Memory B cell (primary cell): ENCODE measurements at regions not wholly inside any gene's neighbourhood (a gene's known extent, or its start where the extent isn't known, plus 50 kb on each side); places are given as distances from the start of the nearest gene placed in this dataset.
"Not testable (repeated sequence)": the region's sequence is repeated elsewhere in the genome, so short reads cannot be mapped to it uniquely, and the experiment has no call there.

Experiments
- ATAC-seq: fragments of 150-1000 bp; cut with Tn5 transposase; 2 replicates; pipeline ENCODE4 v1.10.0; 2021; ENCODE audit warnings: low read depth, mild to moderate bottlenecking, moderate library complexity
- DNase-seq, 2 donors: peaks; one replicate each; pipeline ENCODE4 v3.0.0; 2022; ENCODE audit warnings: low spot score in 2 of 2
- H3K27ac Mint-ChIP-seq: one replicate; pipeline ENCODE4 v1.8.0; 2022; ENCODE audit warnings: mild to moderate bottlenecking, moderate library complexity, mixed read lengths
- H3K27me3 Mint-ChIP-seq: one replicate; pipeline ENCODE4 v1.8.0; 2022; ENCODE audit warnings: mixed read lengths
- H3K36me3 Mint-ChIP-seq: one replicate; pipeline ENCODE4 v1.8.0; 2022; ENCODE audit warnings: mild to moderate bottlenecking, mixed read lengths
- H3K4me1 Mint-ChIP-seq: one replicate; pipeline ENCODE4 v1.8.0; 2022; ENCODE audit warnings: mixed read lengths
- H3K4me3 Mint-ChIP-seq: one replicate; pipeline ENCODE4 v1.8.0; 2022; ENCODE audit warnings: mild to moderate bottlenecking, moderate library complexity, mixed read lengths
- H3K9me3 Mint-ChIP-seq: one replicate; pipeline ENCODE4 v1.8.0; 2022; ENCODE audit warnings: mixed read lengths

- no peaks in the 10 kb centered on the region for H3K4me1 Mint-ChIP-seq
- no peaks in the 10 kb centered on the region for H3K27me3 Mint-ChIP-seq
- DNase-seq, result no peak
- H3K4me3 Mint-ChIP-seq, result no peak overlapping the region
- H3K9me3 Mint-ChIP-seq, result peaks cover 8% of the 10 kb centered on the region
- no peak for ATAC-seq
- no peaks in the 10 kb centered on the region for H3K36me3 Mint-ChIP-seq
- H3K27ac Mint-ChIP-seq, result no peak overlapping the region
Measured at GRCh38 chr3:176037636-176038035, 1159.6 kb downstream of the TBL1XR1 start.

- no peak overlapping the region for H3K27ac Mint-ChIP-seq
- DNase-seq, result no peak
- H3K4me1 Mint-ChIP-seq, result no peaks in the 10 kb centered on the region
- no peaks in the 10 kb centered on the region for H3K36me3 Mint-ChIP-seq
- H3K27me3 Mint-ChIP-seq, result no peaks in the 10 kb centered on the region
- ATAC-seq, result no peak
- peaks cover 10% of the 10 kb centered on the region for H3K9me3 Mint-ChIP-seq
- H3K4me3 Mint-ChIP-seq, result no peak overlapping the region
Measured at GRCh38 chr3:176032043-176032442, 1165.2 kb downstream of the TBL1XR1 start.

DNA sequence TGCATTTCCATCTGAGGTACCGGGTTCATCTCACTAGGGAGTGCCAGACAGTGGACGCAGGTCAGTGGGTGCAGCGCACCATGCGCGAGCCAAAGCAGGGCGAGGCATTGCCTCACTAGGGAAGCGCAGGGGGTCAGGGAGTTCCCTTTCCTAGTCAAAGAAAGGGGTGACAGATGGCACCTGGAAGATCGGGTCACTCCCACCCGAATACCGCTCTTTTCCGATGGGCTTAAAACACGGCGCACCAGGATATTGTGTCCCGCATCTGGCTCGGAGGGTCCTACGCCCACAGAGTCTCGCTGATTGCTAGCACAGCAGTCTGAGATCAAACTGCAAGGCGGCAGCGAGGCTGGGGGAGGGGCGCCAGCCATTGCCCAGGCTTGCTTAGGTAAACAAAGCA is 1157.1 kb downstream of the NAALADL2 start:
- not testable (repeated sequence) for H3K9me3 Mint-ChIP-seq, H3K4me1 Mint-ChIP-seq, H3K27ac Mint-ChIP-seq, H3K4me3 Mint-ChIP-seq, H3K27me3 Mint-ChIP-seq, ATAC-seq, H3K36me3 Mint-ChIP-seq, DNase-seq

- not testable (repeated sequence) for H3K4me3 Mint-ChIP-seq, ATAC-seq, H3K27ac Mint-ChIP-seq, H3K9me3 Mint-ChIP-seq, H3K27me3 Mint-ChIP-seq, DNase-seq, H3K36me3 Mint-ChIP-seq, H3K4me1 Mint-ChIP-seq
Measured at GRCh38 chr3:176015228-176015627, 1156.1 kb downstream of the NAALADL2 start.

GRCh38 chr3:176009256-176009655 is 1150.1 kb downstream of the NAALADL2 start:
- no peaks in the 10 kb centered on the region for H3K27me3 Mint-ChIP-seq
- no peaks in the 10 kb centered on the region for H3K36me3 Mint-ChIP-seq
- H3K4me1 Mint-ChIP-seq, result no peaks in the 10 kb centered on the region
- ATAC-seq, result no peak
- DNase-seq, result no peak
- no peak overlapping the region for H3K27ac Mint-ChIP-seq
- H3K4me3 Mint-ChIP-seq, result no peak overlapping the region
- H3K9me3 Mint-ChIP-seq, result no peaks in the 10 kb centered on the region

GRCh38 chr3:176005564-176005963 is 1146.4 kb downstream of the NAALADL2 start:
- Mint-ChIP-seq H3K36me3 (no peaks in the 10 kb centered on the region), H3K4me1 (no peaks in the 10 kb centered on the region), H3K9me3 (peaks cover 4% of the 10 kb centered on the region), H3K27ac (no peak overlapping the region), H3K4me3 (no peak overlapping the region), H3K27me3 (no peaks in the 10 kb centered on the region)
- DNase-seq, result no peak
- no peak for ATAC-seq

DNA sequence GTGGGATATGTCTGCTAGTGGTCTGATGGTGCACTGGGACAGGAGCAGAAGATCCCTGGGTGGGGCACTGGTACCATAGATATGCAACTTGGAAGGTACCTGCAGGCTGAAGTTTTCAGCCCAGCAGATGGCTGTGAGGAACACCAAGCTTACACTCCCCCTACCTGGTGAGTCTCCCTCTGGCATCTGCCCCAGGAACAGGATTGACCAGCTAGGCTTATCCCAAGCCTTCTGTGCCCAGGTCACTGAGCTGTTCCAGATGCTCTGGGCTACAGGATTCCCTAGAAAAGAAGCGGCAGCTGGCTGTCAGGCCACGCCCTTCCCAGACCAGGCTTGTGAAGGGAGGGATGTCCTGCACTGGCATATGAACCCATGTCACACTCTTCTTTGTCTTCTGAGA is 1130.0 kb downstream of the NAALADL2 start:
- ATAC-seq (no peak), DNase-seq (no peak)
- no peak overlapping the region for H3K27ac Mint-ChIP-seq
- no peak overlapping the region for H3K4me3 Mint-ChIP-seq
- H3K9me3 Mint-ChIP-seq, result peaks cover 4% of the 10 kb centered on the region
- no peaks in the 10 kb centered on the region for H3K36me3 Mint-ChIP-seq
- H3K4me1 Mint-ChIP-seq, result no peaks in the 10 kb centered on the region
- no peaks in the 10 kb centered on the region for H3K27me3 Mint-ChIP-seq

- Mint-ChIP-seq H3K27ac (no peak overlapping the region), H3K4me1 (no peaks in the 10 kb centered on the region), H3K9me3 (peaks cover 4% of the 10 kb centered on the region), H3K4me3 (no peak overlapping the region), H3K36me3 (no peaks in the 10 kb centered on the region), H3K27me3 (no peaks in the 10 kb centered on the region)
- DNase-seq (no peak), ATAC-seq (no peak)
Measured at GRCh38 chr3:175988401-175988800, 1129.3 kb downstream of the NAALADL2 start.

DNA sequence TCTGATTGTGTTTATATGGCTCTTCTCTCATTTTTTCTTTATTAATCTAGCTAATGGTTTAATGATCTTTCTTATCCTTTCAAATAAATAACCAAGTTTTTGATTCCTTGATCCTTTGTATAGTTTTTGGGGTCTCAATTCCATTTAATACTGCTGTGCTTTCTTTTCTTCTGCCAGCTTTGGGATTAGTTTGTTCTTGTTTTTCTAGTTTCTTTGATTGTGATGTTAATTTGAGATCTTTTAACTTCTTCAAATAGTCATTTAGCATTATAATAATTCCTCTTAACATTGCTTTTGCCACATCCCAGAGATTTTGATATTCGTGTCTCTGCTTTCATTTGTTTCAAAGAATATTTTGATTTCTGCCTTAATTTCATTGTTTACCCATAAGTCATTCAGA is 1126.6 kb downstream of the NAALADL2 start:
- DNase-seq (no peak), ATAC-seq (no peak)
- Mint-ChIP-seq H3K9me3 (peaks cover 5% of the 10 kb centered on the region), H3K4me3 (no peak overlapping the region), H3K27me3 (no peaks in the 10 kb centered on the region), H3K27ac (no peak overlapping the region), H3K36me3 (no peaks in the 10 kb centered on the region), H3K4me1 (no peaks in the 10 kb centered on the region)

- no peaks in the 10 kb centered on the region for H3K36me3 Mint-ChIP-seq
Measured at GRCh38 chr3:175983379-175983778, 1124.2 kb downstream of the NAALADL2 start.

GRCh38 chr3:175980486-175981090 is 1121.5 kb downstream of the NAALADL2 start:
- H3K4me1 Mint-ChIP-seq, result no peaks in the 10 kb centered on the region
- no peaks in the 10 kb centered on the region for H3K27me3 Mint-ChIP-seq
- no peak overlapping the region for H3K27ac Mint-ChIP-seq
- H3K36me3 Mint-ChIP-seq, result no peaks in the 10 kb centered on the region
- H3K9me3 Mint-ChIP-seq, result peaks cover 2% of the 10 kb centered on the region
- no peak overlapping the region for H3K4me3 Mint-ChIP-seq
- DNase-seq (no peak), ATAC-seq (no peak)

More at GRCh38 chr3:175983379-175983778, 1124.2 kb downstream of the NAALADL2 start:
- ATAC-seq (no peak), DNase-seq (no peak)
- Mint-ChIP-seq H3K4me1 (no peaks in the 10 kb centered on the region), H3K27me3 (no peaks in the 10 kb centered on the region), H3K27ac (no peak overlapping the region), H3K4me3 (no peak overlapping the region), H3K9me3 (peaks cover 5% of the 10 kb centered on the region)

- Mint-ChIP-seq H3K27me3 (no peaks in the 10 kb centered on the region), H3K4me1 (no peaks in the 10 kb centered on the region), H3K36me3 (no peaks in the 10 kb centered on the region), H3K27ac (no peak overlapping the region), H3K4me3 (no peak overlapping the region), H3K9me3 (peaks cover 1% of the 10 kb centered on the region)
- ATAC-seq, result no peak
- no peak for DNase-seq
Measured at GRCh38 chr3:175977968-175978752, 1119.0 kb downstream of the NAALADL2 start.

GRCh38 chr3:175969456-175969855 is 1110.3 kb downstream of the NAALADL2 start:
- H3K27me3 Mint-ChIP-seq, result no peaks in the 10 kb centered on the region
- no peak for DNase-seq

GRCh38 chr3:175965036-175965435 is 1105.9 kb downstream of the NAALADL2 start:
- H3K27me3 Mint-ChIP-seq, result peaks cover 1% of the 10 kb centered on the region
- no peaks in the 10 kb centered on the region for H3K36me3 Mint-ChIP-seq
- ATAC-seq (no peak), DNase-seq (no peak)
- peaks cover 5% of the 10 kb centered on the region for H3K9me3 Mint-ChIP-seq
- no peak overlapping the region for H3K4me3 Mint-ChIP-seq
- no peaks in the 10 kb centered on the region for H3K4me1 Mint-ChIP-seq
- no peak overlapping the region for H3K27ac Mint-ChIP-seq

More at GRCh38 chr3:175969456-175969855, 1110.3 kb downstream of the NAALADL2 start:
- no peak for ATAC-seq
- no peaks in the 10 kb centered on the region for H3K36me3 Mint-ChIP-seq
- H3K27ac Mint-ChIP-seq, result no peak overlapping the region
- H3K4me3 Mint-ChIP-seq, result no peak overlapping the region
- H3K9me3 Mint-ChIP-seq, result peaks cover 11% of the 10 kb centered on the region
- H3K4me1 Mint-ChIP-seq, result no peaks in the 10 kb centered on the region

- H3K27me3 Mint-ChIP-seq, result no peaks in the 10 kb centered on the region
- no peak for DNase-seq
Measured at GRCh38 chr3:175957427-175957826, 1098.3 kb downstream of the NAALADL2 start.

More at GRCh38 chr3:175957427-175957826, 1098.3 kb downstream of the NAALADL2 start:
- ATAC-seq, result no peak
- Mint-ChIP-seq H3K36me3 (no peaks in the 10 kb centered on the region), H3K4me1 (no peaks in the 10 kb centered on the region), H3K9me3 (peaks cover 15% of the 10 kb centered on the region), H3K27ac (no peak overlapping the region), H3K4me3 (no peak overlapping the region)
